BLaER1 treated with 17β-estradiol and CSF1 and Interleukin-3, amounts not matched to agents 10 nM and 100 nM (cell line): ENCODE measurements at regions not wholly inside any gene's neighbourhood (a gene's known extent, or its start where the extent isn't known, plus 50 kb on each side); places are given as distances from the start of the nearest gene placed in this dataset.

ENCODE experiments used
- H3K27ac ChIP-seq, 11 experiments: shearing (Covaris generic); formaldehyde crosslinking; 2 replicates each; pipeline ENCODE4 v1.8.1; 2022
- H3K27me3 ChIP-seq, 11 experiments: shearing (Covaris generic); formaldehyde crosslinking; 2 replicates each; pipeline ENCODE4 v1.8.1; 2022
- H3K36me3 ChIP-seq, 11 experiments: shearing (Covaris generic); formaldehyde crosslinking; 2 replicates each; pipeline ENCODE4 v1.8.1; 2022
- H3K4me1 ChIP-seq, 10 experiments: shearing (Covaris generic); formaldehyde crosslinking; 2 replicates each; pipeline ENCODE4 v1.8.1; 2022
- H3K4me2 ChIP-seq, 11 experiments: shearing (Covaris generic); formaldehyde crosslinking; 2 replicates each; pipeline ENCODE4 v1.8.1; 2022
- H3K4me3 ChIP-seq, 10 experiments: shearing (Covaris generic); formaldehyde crosslinking; 2 replicates each; pipeline ENCODE4 v1.8.1; 2022
- H3K9ac ChIP-seq, 11 experiments: shearing (Covaris generic); formaldehyde crosslinking; 2 replicates each; pipeline ENCODE4 v1.8.1; 2022
- H3K9me3 ChIP-seq, 11 experiments: shearing (Covaris generic); formaldehyde crosslinking; replicated peaks in 1 of 11; 2 replicates each; pipeline ENCODE4 v1.8.1; 2022
- H4K20me1 ChIP-seq, 11 experiments: shearing (Covaris generic); formaldehyde crosslinking; 2 replicates each; pipeline ENCODE4 v1.8.1; 2022
- Cebpa-rat ChIP-seq, 11 experiments: shearing (Covaris generic); IDR thresholded peaks; 2 replicates each; pipeline ENCODE4 v1.8.1; 2022

- H3K4me1 ChIP-seq: peaks cover 47 to 100% (median 99%) of the 10 kb centered on the region in 10 experiments
- H3K9ac ChIP-seq: no peak overlapping the region
- no peak for TF ChIP-seq Cebpa-rat (IDR thresholded peaks at IDR 0.05)
- peak overlapping the region in 4 of 11 experiments; percentile 86 to 94 (median 92); a peak in 9 of 22 replicates for H3K27ac ChIP-seq
- H4K20me1 ChIP-seq: no peaks in the 10 kb centered on the region
- H3K36me3 ChIP-seq: no peaks in the 10 kb centered on the region
- no peak overlapping the region for H3K4me3 ChIP-seq
- H3K9me3 ChIP-seq: peaks cover 0 to 15% (median 6%) of the 10 kb centered on the region in 11 experiments; a peak in 14 of 22 replicates
- peak overlapping the region in 9 of 11 experiments; percentile 48 to 98 (median 84); a peak in 18 of 22 replicates for H3K4me2 ChIP-seq
- H3K27me3 ChIP-seq: no peaks in the 10 kb centered on the region
Measured at GRCh38 chr9:89745601-89746376, 141.0 kb downstream of the GADD45G start.

GRCh38 chr9:89746385-89747116, 141.7 kb downstream of the GADD45G start:
- TF ChIP-seq Cebpa-rat (IDR thresholded peaks at IDR 0.05): no peak
- Histone ChIP-seq H3K36me3 (no peaks in the 10 kb centered on the region), H3K9me3 (peaks cover 0 to 15% (median 6%) of the 10 kb centered on the region in 11 experiments; a peak in 14 of 22 replicates), H3K27me3 (no peaks in the 10 kb centered on the region), H3K4me1 (peaks cover 39 to 100% (median 99%) of the 10 kb centered on the region in 10 experiments), H3K4me2 (peak overlapping the region in 9 of 11 experiments; percentile 48 to 98 (median 84); a peak in 18 of 22 replicates), H3K4me3 (no peak overlapping the region), H3K27ac (peak overlapping the region in 4 of 11 experiments; percentile 86 to 94 (median 92); a peak in 9 of 22 replicates), H3K9ac (no peak overlapping the region; a peak in 1 of 22 replicates), H4K20me1 (no peaks in the 10 kb centered on the region)

GRCh38 chr9:89747596-89747995, 142.8 kb downstream of the GADD45G start:
- peak overlapping the region in 9 of 11 experiments; percentile 40 to 98 (median 84); a peak in 17 of 22 replicates for H3K4me2 ChIP-seq
- no peaks in the 10 kb centered on the region for H4K20me1 ChIP-seq
- peaks cover 35 to 98% (median 90%) of the 10 kb centered on the region in 10 experiments for H3K4me1 ChIP-seq

GRCh38 chr9:89748021-89748670, 143.3 kb downstream of the GADD45G start:
- Histone ChIP-seq H3K27me3 (no peaks in the 10 kb centered on the region), H3K36me3 (no peaks in the 10 kb centered on the region), H3K9ac (0 out of 22 replicates have a peak overlapping the region, but pooled peaks of 1 of the 11 experiments have one; percentile 46), H4K20me1 (no peaks in the 10 kb centered on the region), H3K4me2 (peak overlapping the region; percentile 12 to 98 (median 81); a peak in 19 of 22 replicates), H3K4me3 (no peak overlapping the region), H3K27ac (peak overlapping the region in 5 of 11 experiments; percentile 40 to 94 (median 86); a peak in 6 of 22 replicates), H3K4me1 (peaks cover 31 to 97% (median 85%) of the 10 kb centered on the region in 10 experiments), H3K9me3 (peaks cover 0 to 15% (median 6%) of the 10 kb centered on the region in 11 experiments; a peak in 14 of 22 replicates)
- TF ChIP-seq Cebpa-rat (IDR thresholded peaks at IDR 0.05): no peak

More at GRCh38 chr9:89747596-89747995, 142.8 kb downstream of the GADD45G start:
- H3K27ac ChIP-seq: peak overlapping the region in 4 of 11 experiments; percentile 52 to 94 (median 88); a peak in 6 of 22 replicates
- peaks cover 0 to 15% (median 6%) of the 10 kb centered on the region in 11 experiments; a peak in 14 of 22 replicates for H3K9me3 ChIP-seq
- H3K9ac ChIP-seq: no peak overlapping the region
- no peaks in the 10 kb centered on the region for H3K36me3 ChIP-seq
- TF ChIP-seq Cebpa-rat (IDR thresholded peaks at IDR 0.05): no peak
- H3K4me3 ChIP-seq: no peak overlapping the region
- H3K27me3 ChIP-seq: no peaks in the 10 kb centered on the region

GRCh38 chr9:89748831-89749499, 144.2 kb downstream of the GADD45G start:
- Histone ChIP-seq H3K36me3 (no peaks in the 10 kb centered on the region), H3K9me3 (peaks cover 0 to 15% (median 6%) of the 10 kb centered on the region in 11 experiments; a peak in 14 of 22 replicates), H4K20me1 (no peaks in the 10 kb centered on the region), H3K9ac (peak overlapping the region in 3 of 11 experiments; percentile 24 to 48 (median 46); a peak in 3 of 22 replicates), H3K27me3 (no peaks in the 10 kb centered on the region), H3K4me1 (peaks cover 23 to 97% (median 81%) of the 10 kb centered on the region in 10 experiments), H3K4me3 (no peak overlapping the region), H3K4me2 (peak overlapping the region in 10 of 11 experiments; percentile 34 to 98 (median 82); a peak in 20 of 22 replicates), H3K27ac (peak overlapping the region in 6 of 11 experiments; percentile 18 to 94 (median 58); a peak in 9 of 22 replicates)
- TF ChIP-seq Cebpa-rat (IDR thresholded peaks at IDR 0.05): no peak

- TF ChIP-seq Cebpa-rat (IDR thresholded peaks at IDR 0.05): no peak
- Histone ChIP-seq H3K9me3 (peaks cover 0 to 12% (median 5%) of the 10 kb centered on the region in 11 experiments; a peak in 14 of 22 replicates), H3K4me3 (no peak overlapping the region), H4K20me1 (no peaks in the 10 kb centered on the region), H3K27me3 (no peaks in the 10 kb centered on the region), H3K36me3 (no peaks in the 10 kb centered on the region), H3K9ac (peak overlapping the region in 4 of 11 experiments; percentile 7 to 48 (median 14); a peak in 1 of 22 replicates), H3K4me1 (peaks cover 20 to 97% (median 80%) of the 10 kb centered on the region in 10 experiments), H3K27ac (peak overlapping the region in 6 of 11 experiments; percentile 18 to 94 (median 61); a peak in 12 of 22 replicates), H3K4me2 (peak overlapping the region in 10 of 11 experiments; percentile 28 to 98 (median 82); a peak in 21 of 22 replicates)
Measured at GRCh38 chr9:89749500-89750116, 144.8 kb downstream of the GADD45G start.

- peak overlapping the region in 4 of 11 experiments; percentile 7 to 21 (median 14); a peak in 4 of 22 replicates for H3K9ac ChIP-seq
- H3K4me1 ChIP-seq: peaks cover 20 to 97% (median 75%) of the 10 kb centered on the region in 10 experiments
- H3K27ac ChIP-seq: peak overlapping the region in 6 of 11 experiments; percentile 18 to 94 (median 61); a peak in 12 of 22 replicates
- peak overlapping the region; percentile 19 to 98 (median 81); a peak in 20 of 22 replicates for H3K4me2 ChIP-seq
- no peaks in the 10 kb centered on the region for H3K36me3 ChIP-seq
- no peaks in the 10 kb centered on the region for H3K27me3 ChIP-seq
- peaks cover 0 to 6% (median 0%) of the 10 kb centered on the region in 11 experiments; a peak in 4 of 22 replicates for H3K9me3 ChIP-seq
- no peak for TF ChIP-seq Cebpa-rat (IDR thresholded peaks at IDR 0.05)
- H3K4me3 ChIP-seq: no peak overlapping the region
- H4K20me1 ChIP-seq: no peaks in the 10 kb centered on the region
Measured at GRCh38 chr9:89750117-89750791, 145.4 kb downstream of the GADD45G start.
